Peyer's patch (tissue), 4 donors: ENCODE measurements at regions not wholly inside any gene's neighbourhood (a gene's known extent, or its start where the extent isn't known, plus 50 kb on each side); places are given as distances from the start of the nearest gene placed in this dataset.

ENCODE experiments used
- CTCF ChIP-seq, 6 experiments: fragments of 450-650 bp in 4 of 6; fragments of 200-600 bp in 2 of 6; sonication (generic) in 1 of 6; IDR thresholded peaks; one replicate each; pipeline ENCODE4 v1.5.1; 2017 to 2019; ENCODE audit warnings: antibody characterized with exemption in 6 of 6, mild to moderate bottlenecking in 3 of 6, moderate library complexity in 1 of 6
- POLR2A ChIP-seq, 2 donors: fragments of 450-650 bp; IDR thresholded peaks; one replicate each; pipeline ENCODE4 v1.5.1; 2017; ENCODE audit warnings: antibody characterized with exemption in 2 of 2, mild to moderate bottlenecking in 2 of 2, moderate library complexity in 2 of 2

- TF ChIP-seq CTCF (IDR thresholded peaks at IDR 0.05) (no peak), POLR2A (IDR thresholded peaks at IDR 0.05) (no peak)
These were observed 185.7 kb upstream of the KL start for GRCh38 chr13:32830336-32831031.
